ENCODE measurements at regions not wholly inside any gene's neighbourhood (a gene's known extent, or its start where the extent isn't known, plus 50 kb on each side); places are given as distances from the start of the nearest gene placed in this dataset.

GRCh38 chr5:24045046-24045445 is 537.6 kb downstream of the PRDM9 start:
- TF ChIP-seq POLR2A (IDR thresholded peaks at IDR 0.05): no peak
- TF ChIP-seq, protein P1, sequence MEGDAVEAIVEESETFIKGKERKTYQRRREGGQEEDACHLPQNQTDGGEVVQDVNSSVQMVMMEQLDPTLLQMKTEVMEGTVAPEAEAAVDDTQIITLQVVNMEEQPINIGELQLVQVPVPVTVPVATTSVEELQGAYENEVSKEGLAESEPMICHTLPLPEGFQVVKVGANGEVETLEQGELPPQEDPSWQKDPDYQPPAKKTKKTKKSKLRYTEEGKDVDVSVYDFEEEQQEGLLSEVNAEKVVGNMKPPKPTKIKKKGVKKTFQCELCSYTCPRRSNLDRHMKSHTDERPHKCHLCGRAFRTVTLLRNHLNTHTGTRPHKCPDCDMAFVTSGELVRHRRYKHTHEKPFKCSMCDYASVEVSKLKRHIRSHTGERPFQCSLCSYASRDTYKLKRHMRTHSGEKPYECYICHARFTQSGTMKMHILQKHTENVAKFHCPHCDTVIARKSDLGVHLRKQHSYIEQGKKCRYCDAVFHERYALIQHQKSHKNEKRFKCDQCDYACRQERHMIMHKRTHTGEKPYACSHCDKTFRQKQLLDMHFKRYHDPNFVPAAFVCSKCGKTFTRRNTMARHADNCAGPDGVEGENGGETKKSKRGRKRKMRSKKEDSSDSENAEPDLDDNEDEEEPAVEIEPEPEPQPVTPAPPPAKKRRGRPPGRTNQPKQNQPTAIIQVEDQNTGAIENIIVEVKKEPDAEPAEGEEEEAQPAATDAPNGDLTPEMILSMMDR (IDR thresholded peaks at IDR 0.05): no peak
